ENCODE measurements at regions not wholly inside any gene's neighbourhood (a gene's known extent, or its start where the extent isn't known, plus 50 kb on each side); places are given as distances from the start of the nearest gene placed in this dataset.
"Not testable (repeated sequence)": the region's sequence is repeated elsewhere in the genome, so short reads cannot be mapped to it uniquely, and the experiment has no call there.

GRCh38 chr10:114718374-114718773 is 60.3 kb upstream of the ABLIM1 start:
- Histone ChIP-seq H3K4me3 (ENCODE audit: control extremely low read depth in 1 of 5, extremely low read depth in 1 of 5, insufficient read depth in 1 of 5, low read depth in 2 of 5, low read length in 4 of 5) (no peak overlapping the region), H3K27ac (ENCODE audit: low read length in 2 of 2) (no peak overlapping the region), H3K9me3 (ENCODE audit: control extremely low read depth in 1 of 3, control insufficient read depth in 2 of 3, insufficient read depth in 1 of 3, low read length in 2 of 3) (no peaks in the 10 kb centered on the region), H2AFZ (ENCODE audit: insufficient read depth, low read depth, low read length, poor library complexity, severe bottlenecking) (no peak overlapping the region), H3K4me2 (replicated peaks; ENCODE audit: low read depth, low read length, poor library complexity, severe bottlenecking) (no peak overlapping the region), H3K9ac (ENCODE audit: low read length) (no peak overlapping the region), H3K79me2 (ENCODE audit: control insufficient read depth, insufficient read depth, low read length) (no peaks in the 10 kb centered on the region), H3K36me3 (replicated peaks in 1 of 2; ENCODE audit: control extremely low read depth in 1 of 2, control insufficient read depth in 1 of 2, extremely low read depth in 1 of 2, insufficient read depth in 2 of 2, low read length in 1 of 2) (no peaks in the 10 kb centered on the region), H4K20me1 (ENCODE audit: control insufficient read depth, insufficient read depth, low read length, poor library complexity, severe bottlenecking) (no peaks in the 10 kb centered on the region), H3K27me3 (replicated peaks in 1 of 4; ENCODE audit: control extremely low read depth in 1 of 4, control insufficient read depth in 3 of 4, insufficient read depth in 4 of 4, low read length in 3 of 4) (peaks cover 0 to 3% (median 0%) of the 10 kb centered on the region in 4 experiments), H3K4me1 (ENCODE audit: control insufficient read depth in 2 of 2, insufficient read depth in 2 of 2, low read length in 2 of 2) (no peaks in the 10 kb centered on the region)
- WGBS (ENCODE audit: insufficient coverage), result 100% methylated on average over 1 of the region's 3 CpGs
- POLR2A ChIA-PET, result no interaction called here
- CTCF ChIA-PET, result no interaction called here
- Mint-ChIP-seq H3K9me3 (ENCODE audit: insufficient read depth) (no peaks in the 10 kb centered on the region), H3K4me1 (no peaks in the 10 kb centered on the region), H3K27me3 (peaks cover 7% of the 10 kb centered on the region), H3K4me3 (no peak overlapping the region), H3K27ac (no peak overlapping the region)
- intact Hi-C loops (cut with micrococcal nuclease), result no loop called here
- ATAC-seq (ENCODE audit: low read depth) (no peak), DNase-seq (no peak)
- TF ChIP-seq, protein P1, sequence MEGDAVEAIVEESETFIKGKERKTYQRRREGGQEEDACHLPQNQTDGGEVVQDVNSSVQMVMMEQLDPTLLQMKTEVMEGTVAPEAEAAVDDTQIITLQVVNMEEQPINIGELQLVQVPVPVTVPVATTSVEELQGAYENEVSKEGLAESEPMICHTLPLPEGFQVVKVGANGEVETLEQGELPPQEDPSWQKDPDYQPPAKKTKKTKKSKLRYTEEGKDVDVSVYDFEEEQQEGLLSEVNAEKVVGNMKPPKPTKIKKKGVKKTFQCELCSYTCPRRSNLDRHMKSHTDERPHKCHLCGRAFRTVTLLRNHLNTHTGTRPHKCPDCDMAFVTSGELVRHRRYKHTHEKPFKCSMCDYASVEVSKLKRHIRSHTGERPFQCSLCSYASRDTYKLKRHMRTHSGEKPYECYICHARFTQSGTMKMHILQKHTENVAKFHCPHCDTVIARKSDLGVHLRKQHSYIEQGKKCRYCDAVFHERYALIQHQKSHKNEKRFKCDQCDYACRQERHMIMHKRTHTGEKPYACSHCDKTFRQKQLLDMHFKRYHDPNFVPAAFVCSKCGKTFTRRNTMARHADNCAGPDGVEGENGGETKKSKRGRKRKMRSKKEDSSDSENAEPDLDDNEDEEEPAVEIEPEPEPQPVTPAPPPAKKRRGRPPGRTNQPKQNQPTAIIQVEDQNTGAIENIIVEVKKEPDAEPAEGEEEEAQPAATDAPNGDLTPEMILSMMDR (IDR thresholded peaks at IDR 0.05), result no peak
- TF ChIP-seq EZH2 (IDR thresholded peaks at IDR 0.05; ENCODE audit: borderline replicate concordance, insufficient read depth, low read depth, low read length, poor library complexity, severe bottlenecking), result no peak

- WGBS (ENCODE audit: insufficient coverage), result 83% methylated on average over 1 of the region's 3 CpGs
- Histone ChIP-seq H3K27ac (ENCODE audit: low read length in 2 of 2) (no peak overlapping the region), H3K9ac (ENCODE audit: low read length) (no peak overlapping the region), H3K9me3 (ENCODE audit: control extremely low read depth in 1 of 3, control insufficient read depth in 2 of 3, insufficient read depth in 1 of 3, low read length in 2 of 3) (no peaks in the 10 kb centered on the region), H3K36me3 (replicated peaks in 1 of 2; ENCODE audit: control extremely low read depth in 1 of 2, control insufficient read depth in 1 of 2, extremely low read depth in 1 of 2, insufficient read depth in 2 of 2, low read length in 1 of 2) (no peaks in the 10 kb centered on the region), H3K4me2 (replicated peaks; ENCODE audit: low read depth, low read length, poor library complexity, severe bottlenecking) (no peak overlapping the region), H4K20me1 (ENCODE audit: control insufficient read depth, insufficient read depth, low read length, poor library complexity, severe bottlenecking) (no peaks in the 10 kb centered on the region), H3K4me3 (ENCODE audit: control extremely low read depth in 1 of 5, extremely low read depth in 1 of 5, insufficient read depth in 1 of 5, low read depth in 2 of 5, low read length in 4 of 5) (no peak overlapping the region), H3K4me1 (ENCODE audit: control insufficient read depth in 2 of 2, insufficient read depth in 2 of 2, low read length in 2 of 2) (no peaks in the 10 kb centered on the region), H2AFZ (ENCODE audit: insufficient read depth, low read depth, low read length, poor library complexity, severe bottlenecking) (no peak overlapping the region), H3K27me3 (replicated peaks in 1 of 4; ENCODE audit: control extremely low read depth in 1 of 4, control insufficient read depth in 3 of 4, insufficient read depth in 4 of 4, low read length in 3 of 4) (peaks cover 0 to 3% (median 0%) of the 10 kb centered on the region in 4 experiments), H3K79me2 (ENCODE audit: control insufficient read depth, insufficient read depth, low read length) (no peaks in the 10 kb centered on the region)
- intact Hi-C loops (cut with micrococcal nuclease), result no loop called here
- no peak for ATAC-seq (ENCODE audit: low read depth)
- no peaks in the 10 kb centered on the region for H3K4me1 Mint-ChIP-seq
- no peaks in the 10 kb centered on the region for H3K9me3 Mint-ChIP-seq (ENCODE audit: insufficient read depth)
- H3K4me3 Mint-ChIP-seq, result no peak overlapping the region
- TF ChIP-seq, protein P1 (IDR thresholded peaks at IDR 0.05), result no peak
- no peak for TF ChIP-seq EZH2 (IDR thresholded peaks at IDR 0.05; ENCODE audit: borderline replicate concordance, insufficient read depth, low read depth, low read length, poor library complexity, severe bottlenecking)
- DNase-seq, result no peak
- no peak overlapping the region for H3K27ac Mint-ChIP-seq
- POLR2A ChIA-PET, result no interaction called here
- no peaks in the 10 kb centered on the region for H3K27me3 Mint-ChIP-seq
- CTCF ChIA-PET, result no interaction called here
Measured at GRCh38 chr10:114719311-114719710, 61.2 kb upstream of the ABLIM1 start.

DNA sequence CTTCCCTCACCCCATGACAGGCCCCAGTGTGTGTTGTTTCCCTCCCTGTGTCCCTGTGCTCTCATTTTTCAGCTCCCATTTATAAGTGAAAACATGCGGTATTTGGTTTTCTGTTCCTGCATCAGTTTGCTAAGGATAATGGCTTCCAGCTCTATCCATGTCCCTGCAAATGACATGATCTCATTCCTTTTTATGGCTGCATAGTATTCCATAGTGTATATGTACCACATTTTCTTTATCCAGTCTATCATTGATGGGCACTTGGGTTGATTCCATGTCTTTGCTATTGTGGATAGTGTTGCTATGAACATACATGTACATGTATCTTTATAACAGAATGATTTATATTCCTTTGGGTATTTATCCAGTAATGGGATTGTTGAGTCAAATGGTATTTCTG is 61.9 kb upstream of the ABLIM1 start:
- H3K27ac Mint-ChIP-seq; H3K4me3 Mint-ChIP-seq; H3K27me3 Mint-ChIP-seq; H3K79me2 ChIP-seq (ENCODE audit: control insufficient read depth, insufficient read depth, low read length); H3K9me3 ChIP-seq (ENCODE audit: control extremely low read depth in 1 of 3, control insufficient read depth in 2 of 3, insufficient read depth in 1 of 3, low read length in 2 of 3); H4K20me1 ChIP-seq (ENCODE audit: control insufficient read depth, insufficient read depth, low read length, poor library complexity, severe bottlenecking); POLR2A ChIA-PET; H3K4me1 ChIP-seq (ENCODE audit: control insufficient read depth in 2 of 2, insufficient read depth in 2 of 2, low read length in 2 of 2); H3K4me3 ChIP-seq (ENCODE audit: control extremely low read depth in 1 of 5, extremely low read depth in 1 of 5, insufficient read depth in 1 of 5, low read depth in 2 of 5, low read length in 4 of 5); H3K9ac ChIP-seq (ENCODE audit: low read length); H3K9me3 Mint-ChIP-seq (ENCODE audit: insufficient read depth); H2AFZ ChIP-seq (ENCODE audit: insufficient read depth, low read depth, low read length, poor library complexity, severe bottlenecking); H3K4me1 Mint-ChIP-seq; H3K27ac ChIP-seq (ENCODE audit: low read length in 2 of 2); H3K36me3 ChIP-seq (replicated peaks in 1 of 2; ENCODE audit: control extremely low read depth in 1 of 2, control insufficient read depth in 1 of 2, extremely low read depth in 1 of 2, insufficient read depth in 2 of 2, low read length in 1 of 2); H3K27me3 ChIP-seq (replicated peaks in 1 of 4; ENCODE audit: control extremely low read depth in 1 of 4, control insufficient read depth in 3 of 4, insufficient read depth in 4 of 4, low read length in 3 of 4); DNase-seq; H3K4me2 ChIP-seq (replicated peaks; ENCODE audit: low read depth, low read length, poor library complexity, severe bottlenecking); intact Hi-C loops (cut with micrococcal nuclease); CTCF ChIA-PET; ATAC-seq (ENCODE audit: low read depth): not testable (repeated sequence)
- WGBS (ENCODE audit: insufficient coverage), result no CpG with 5 or more reads among the region's 1 CpG
